ENCODE measurements at regions not wholly inside any gene's neighbourhood (a gene's known extent, or its start where the extent isn't known, plus 50 kb on each side); places are given as distances from the start of the nearest gene placed in this dataset.

- no peak for DNase-seq (ENCODE audit: low spot score)
- in situ Hi-C loops (cut with HindIII; ENCODE audit: low sequenced_read_pairs), result no loop called here
Observed at GRCh38 chr7:21023841-21024484, 237.3 kb upstream of the SP8 start.

- DNase-seq (ENCODE audit: low spot score), result no peak
- in situ Hi-C loops (cut with HindIII; ENCODE audit: low sequenced_read_pairs), result no loop called here
Observed at GRCh38 chr7:21024485-21024867, 237.8 kb upstream of the SP8 start.

- DNase-seq (ENCODE audit: low spot score), result no peak
- in situ Hi-C loops (cut with HindIII; ENCODE audit: low sequenced_read_pairs), result no loop called here
Observed at GRCh38 chr7:21028186-21028585, 241.5 kb upstream of the SP8 start.

GRCh38 chr7:21028599-21028998 is 241.9 kb upstream of the SP8 start:
- in situ Hi-C loops (cut with HindIII; ENCODE audit: low sequenced_read_pairs), result no loop called here
- no peak for DNase-seq (ENCODE audit: low spot score)

- in situ Hi-C loops (cut with HindIII; ENCODE audit: low sequenced_read_pairs), result no loop called here
- DNase-seq (ENCODE audit: low spot score), result no peak
Observed at GRCh38 chr7:21029006-21029405, 242.3 kb upstream of the SP8 start.

GRCh38 chr7:21030237-21030871 is 243.7 kb upstream of the SP8 start:
- no peak for DNase-seq (ENCODE audit: low spot score)
- in situ Hi-C loops (cut with HindIII; ENCODE audit: low sequenced_read_pairs), result no loop called here

GRCh38 chr7:21041252-21041651 is 254.6 kb upstream of the SP8 start:
- DNase-seq (ENCODE audit: low spot score), result no peak
- in situ Hi-C loops (cut with HindIII; ENCODE audit: low sequenced_read_pairs), result no loop called here

GRCh38 chr7:21041666-21042065 is 255.0 kb upstream of the SP8 start:
- no peak for DNase-seq (ENCODE audit: low spot score)

GRCh38 chr7:21044384-21044783 is 257.7 kb upstream of the SP8 start:
- in situ Hi-C loops (cut with HindIII; ENCODE audit: low sequenced_read_pairs), result no loop called here
- DNase-seq (ENCODE audit: low spot score), result no peak

More at GRCh38 chr7:21041666-21042065, 255.0 kb upstream of the SP8 start:
- in situ Hi-C loops (cut with HindIII; ENCODE audit: low sequenced_read_pairs), result no loop called here

- DNase-seq (ENCODE audit: low spot score), result no peak
- in situ Hi-C loops (cut with HindIII; ENCODE audit: low sequenced_read_pairs), result no loop called here
Observed at GRCh38 chr7:21044913-21045568, 258.4 kb upstream of the SP8 start.

- no peak for DNase-seq (ENCODE audit: low spot score)
- in situ Hi-C loops (cut with HindIII; ENCODE audit: low sequenced_read_pairs), result no loop called here
Observed at GRCh38 chr7:21051865-21052264, 265.2 kb upstream of the SP8 start.

GRCh38 chr7:21054427-21055112 is 267.9 kb upstream of the SP8 start:
- in situ Hi-C loops (cut with HindIII; ENCODE audit: low sequenced_read_pairs), result no loop called here
- DNase-seq (ENCODE audit: low spot score), result no peak

GRCh38 chr7:21059069-21059468 is 272.4 kb upstream of the SP8 start:
- DNase-seq (ENCODE audit: low spot score), result no peak
- in situ Hi-C loops (cut with HindIII; ENCODE audit: low sequenced_read_pairs), result no loop called here

- in situ Hi-C loops (cut with HindIII; ENCODE audit: low sequenced_read_pairs), result no loop called here
- no peak for DNase-seq (ENCODE audit: low spot score)
Observed at GRCh38 chr7:21063106-21063505, 276.4 kb upstream of the SP8 start.

GRCh38 chr7:21064698-21065648 is 278.3 kb upstream of the SP8 start:
- no peak for DNase-seq (ENCODE audit: low spot score)
- in situ Hi-C loops (cut with HindIII; ENCODE audit: low sequenced_read_pairs), result no loop called here

- DNase-seq (ENCODE audit: low spot score), result no peak
- in situ Hi-C loops (cut with HindIII; ENCODE audit: low sequenced_read_pairs), result no loop called here
Observed at GRCh38 chr7:21066221-21066620, 279.5 kb upstream of the SP8 start.

GRCh38 chr7:21067216-21067615 is 280.5 kb upstream of the SP8 start:
- in situ Hi-C loops (cut with HindIII; ENCODE audit: low sequenced_read_pairs), result no loop called here
- no peak for DNase-seq (ENCODE audit: low spot score)

- no peak for DNase-seq (ENCODE audit: low spot score)
- in situ Hi-C loops (cut with HindIII; ENCODE audit: low sequenced_read_pairs), result no loop called here
Observed at GRCh38 chr7:21070571-21071090, 283.9 kb upstream of the SP8 start.
